ENCODE measurements at regions not wholly inside any gene's neighbourhood (a gene's known extent, or its start where the extent isn't known, plus 50 kb on each side); places are given as distances from the start of the nearest gene placed in this dataset.

DNA sequence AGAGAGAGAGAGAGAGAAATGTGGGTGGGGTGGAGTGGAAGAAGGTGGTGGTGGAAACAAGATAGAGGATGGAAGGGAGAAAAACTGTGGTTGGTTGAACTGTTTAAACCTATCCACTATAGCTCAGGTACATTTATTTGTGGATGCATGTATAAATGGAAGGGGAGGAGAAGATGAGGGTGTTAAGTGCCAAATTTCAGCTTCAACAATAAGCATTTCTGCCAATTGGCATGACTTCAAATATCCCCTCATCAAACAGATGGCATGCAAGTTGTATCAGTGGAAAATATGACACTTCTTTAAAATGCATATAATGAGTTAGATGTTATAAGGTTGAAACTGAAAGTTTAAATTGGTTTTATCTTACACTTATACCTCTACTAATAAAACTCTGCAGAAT, 216.1 kb downstream of the LMBRD1 start:
- Histone ChIP-seq H3K4me1 (ENCODE audit: control insufficient read depth, insufficient read depth, low read length) (no peaks in the 10 kb centered on the region), H2AFZ (replicated peaks; ENCODE audit: low read length, poor library complexity) (no peak overlapping the region), H3K79me1 (ENCODE audit: low read depth in 1 of 2, low read length in 2 of 2) (no peaks in the 10 kb centered on the region), H4K91ac (ENCODE audit: insufficient read depth, low read depth, low read length) (no peak overlapping the region), H2BK120ac (ENCODE audit: low read depth, low read length) (no peak overlapping the region), H2BK20ac (ENCODE audit: low read depth, low read length) (no peak overlapping the region), H2BK15ac (ENCODE audit: low read depth, low read length) (no peak overlapping the region), H3K4ac (ENCODE audit: low read depth, low read length) (no peak overlapping the region), H2AK5ac (ENCODE audit: low read depth, low read length) (no peak overlapping the region), H4K5ac (ENCODE audit: low read depth, low read length) (no peak overlapping the region), H3K27ac (ENCODE audit: insufficient read depth, low read length) (no peak overlapping the region), H3K9me3 (ENCODE audit: control insufficient read depth, insufficient read depth, low read length) (no peaks in the 10 kb centered on the region), H4K20me1 (ENCODE audit: insufficient read depth, low read length) (no peaks in the 10 kb centered on the region), H3K9ac (ENCODE audit: low read depth, low read length) (no peak overlapping the region), H3K56ac (ENCODE audit: extremely low read depth, insufficient read depth, low read length) (no peak overlapping the region), H3K36me3 (ENCODE audit: control insufficient read depth, insufficient read depth, low read length) (no peaks in the 10 kb centered on the region), H2BK5ac (ENCODE audit: low read depth, low read length, poor library complexity, severe bottlenecking) (no peak overlapping the region), H2AK9ac (replicated peaks; ENCODE audit: low read depth, low read length, poor library complexity) (no peak overlapping the region), H3K23ac (ENCODE audit: low read depth, low read length) (no peak overlapping the region), H3K4me2 (ENCODE audit: low read depth, low read length) (no peak overlapping the region), H3K14ac (replicated peaks; ENCODE audit: low read depth, low read length) (no peak overlapping the region), H3K4me3 (ENCODE audit: insufficient read depth, low read depth, low read length) (no peak overlapping the region), H3K18ac (ENCODE audit: low read depth, low read length) (no peak overlapping the region), H3K27me3 (ENCODE audit: control insufficient read depth, insufficient read depth, low read length) (no peaks in the 10 kb centered on the region), H3K9me1 (ENCODE audit: insufficient read depth, low read length) (no peaks in the 10 kb centered on the region), H4K8ac (ENCODE audit: low read depth in 2 of 2, low read length in 2 of 2) (no peak overlapping the region)
- CTCF ChIA-PET, result no interaction called here
- in situ Hi-C loops (cut with MboI; ENCODE audit: low sequenced_read_pairs), result no loop called here
- no TSS peak for BruUV-seq (replicated peaks)
- DNase-seq, result no peak
- intact Hi-C loops (cut with micrococcal nuclease), result no loop called here
- TF ChIP-seq RAD21 (IDR thresholded peaks at IDR 0.05; ENCODE audit: low read length) (no peak), FOS (IDR thresholded peaks at IDR 0.05; ENCODE audit: low read depth, low read length) (no peak), CHD1 (IDR thresholded peaks at IDR 0.05; ENCODE audit: low read depth, low read length) (no peak), USF2 (IDR thresholded peaks at IDR 0.05; ENCODE audit: low read depth, low read length) (no peak), ELK1 (IDR thresholded peaks at IDR 0.05; ENCODE audit: borderline replicate concordance, low read depth, low read length) (no peak), NFE2L2 (IDR thresholded peaks at IDR 0.05; ENCODE audit: low read depth, low read length) (no peak), SMC3 (IDR thresholded peaks at IDR 0.05; ENCODE audit: low read depth, low read length) (no peak), RFX5 (IDR thresholded peaks at IDR 0.05; ENCODE audit: low read depth, low read length) (no peak), MAZ (IDR thresholded peaks at IDR 0.05; ENCODE audit: borderline replicate concordance, low read depth, low read length) (no peak), POLR2A (IDR thresholded peaks at IDR 0.05; ENCODE audit: low read depth, low read length) (no peak), CEBPB (IDR thresholded peaks at IDR 0.05; ENCODE audit: low read depth, low read length) (no peak), BHLHE40 (IDR thresholded peaks at IDR 0.05; ENCODE audit: low read depth, low read length) (no peak), MAFK (IDR thresholded peaks at IDR 0.05; ENCODE audit: low read depth, low read length) (no peak), RCOR1 (IDR thresholded peaks at IDR 0.05; ENCODE audit: insufficient replicate concordance, low read length) (no peak), MXI1 (IDR thresholded peaks at IDR 0.05; ENCODE audit: borderline replicate concordance, low read depth, low read length) (no peak)
- TF ChIP-seq, protein P1, sequence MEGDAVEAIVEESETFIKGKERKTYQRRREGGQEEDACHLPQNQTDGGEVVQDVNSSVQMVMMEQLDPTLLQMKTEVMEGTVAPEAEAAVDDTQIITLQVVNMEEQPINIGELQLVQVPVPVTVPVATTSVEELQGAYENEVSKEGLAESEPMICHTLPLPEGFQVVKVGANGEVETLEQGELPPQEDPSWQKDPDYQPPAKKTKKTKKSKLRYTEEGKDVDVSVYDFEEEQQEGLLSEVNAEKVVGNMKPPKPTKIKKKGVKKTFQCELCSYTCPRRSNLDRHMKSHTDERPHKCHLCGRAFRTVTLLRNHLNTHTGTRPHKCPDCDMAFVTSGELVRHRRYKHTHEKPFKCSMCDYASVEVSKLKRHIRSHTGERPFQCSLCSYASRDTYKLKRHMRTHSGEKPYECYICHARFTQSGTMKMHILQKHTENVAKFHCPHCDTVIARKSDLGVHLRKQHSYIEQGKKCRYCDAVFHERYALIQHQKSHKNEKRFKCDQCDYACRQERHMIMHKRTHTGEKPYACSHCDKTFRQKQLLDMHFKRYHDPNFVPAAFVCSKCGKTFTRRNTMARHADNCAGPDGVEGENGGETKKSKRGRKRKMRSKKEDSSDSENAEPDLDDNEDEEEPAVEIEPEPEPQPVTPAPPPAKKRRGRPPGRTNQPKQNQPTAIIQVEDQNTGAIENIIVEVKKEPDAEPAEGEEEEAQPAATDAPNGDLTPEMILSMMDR (conservative IDR thresholded peaks at IDR 0.05; ENCODE audit: low read depth, low read length), result no peak
- dilution Hi-C loops (cut with HindIII; ENCODE audit: low sequenced_read_pairs, unreplicated experiment), result no loop called here
- POLR2A ChIA-PET (ENCODE audit: unreplicated experiment), result no interaction called here
- ATAC-seq (ENCODE audit: low read depth), result no peak
